HG03457 (cell line): ENCODE measurements at regions not wholly inside any gene's neighbourhood (a gene's known extent, or its start where the extent isn't known, plus 50 kb on each side); places are given as distances from the start of the nearest gene placed in this dataset.

Experiments used
- ATAC-seq: cut with Tn5 transposase; IDR thresholded peaks from one replicate; pipeline ENCODE4 v1.9.1; 2021; ENCODE audit warnings: moderate number of reproducible peaks; ENCODE audit not compliant: unreplicated experiment

DNA sequence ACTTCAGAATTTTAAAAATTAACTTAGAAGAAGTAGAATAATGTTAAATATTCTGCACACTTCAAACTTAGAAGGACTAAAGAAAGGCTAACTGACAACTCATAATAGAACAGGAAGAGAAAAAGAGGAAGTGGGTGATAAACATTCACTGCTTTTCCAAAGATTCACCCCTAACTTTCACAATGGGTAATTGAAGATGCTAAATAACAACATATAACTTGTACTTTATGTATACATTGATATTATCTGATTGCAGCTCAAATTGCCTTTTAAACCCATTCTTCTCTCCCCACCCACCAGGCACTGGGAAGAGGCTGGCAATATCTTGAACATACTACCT lies 376.6 kb downstream of the EFNA5 start:
- peak; percentile 60 for ATAC-seq

DNA sequence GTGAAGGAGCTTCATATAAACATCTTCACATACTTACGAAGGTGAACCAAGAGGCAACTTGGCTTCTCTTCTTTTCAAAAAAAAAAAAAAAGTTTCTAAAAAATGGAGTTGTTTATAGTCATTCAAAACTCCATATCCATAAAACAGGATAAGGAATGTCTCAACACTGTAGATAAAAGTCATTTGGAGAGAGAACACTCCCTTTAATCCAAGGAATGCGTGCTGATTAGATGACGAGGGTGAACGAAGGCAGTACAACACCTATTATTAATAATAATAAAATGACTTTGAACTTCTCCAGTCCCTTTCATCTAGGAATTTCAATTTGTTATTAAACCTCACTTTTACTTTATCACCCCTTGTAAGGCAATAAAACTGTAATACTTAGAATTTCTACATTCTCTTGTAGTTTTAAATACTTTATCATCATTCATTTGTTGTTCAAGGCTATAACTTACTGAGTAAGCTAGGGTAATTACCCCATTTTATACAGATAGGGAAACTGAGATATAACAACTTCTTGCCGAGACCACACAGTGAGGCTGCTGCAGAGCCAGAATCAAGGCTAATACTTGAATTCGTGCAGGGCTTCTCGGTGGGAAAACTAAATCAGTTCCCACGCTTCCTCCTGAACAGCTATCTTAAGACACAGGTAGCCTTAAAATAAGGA lies 377.1 kb downstream of the EFNA5 start:
- no peak for ATAC-seq

DNA sequence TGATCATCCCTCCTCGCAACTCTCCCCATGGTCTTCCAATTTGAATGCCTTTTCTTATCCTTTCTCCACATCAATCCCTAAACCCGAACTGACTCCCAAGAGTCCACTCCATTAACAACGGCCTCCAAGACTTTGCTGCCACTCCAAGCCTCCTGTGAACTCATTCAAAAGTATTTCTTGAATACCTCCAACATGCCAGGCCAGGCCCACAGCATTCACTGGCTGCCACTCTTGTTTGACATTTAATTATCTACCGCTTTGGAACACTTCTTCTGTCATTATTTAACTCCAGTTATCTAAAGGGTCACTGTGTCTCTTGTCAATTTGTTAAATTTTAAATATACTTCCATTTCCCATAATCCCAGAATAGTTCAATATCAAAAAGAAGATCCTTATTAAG lies 378.9 kb downstream of the EFNA5 start:
- ATAC-seq, result no peak

DNA sequence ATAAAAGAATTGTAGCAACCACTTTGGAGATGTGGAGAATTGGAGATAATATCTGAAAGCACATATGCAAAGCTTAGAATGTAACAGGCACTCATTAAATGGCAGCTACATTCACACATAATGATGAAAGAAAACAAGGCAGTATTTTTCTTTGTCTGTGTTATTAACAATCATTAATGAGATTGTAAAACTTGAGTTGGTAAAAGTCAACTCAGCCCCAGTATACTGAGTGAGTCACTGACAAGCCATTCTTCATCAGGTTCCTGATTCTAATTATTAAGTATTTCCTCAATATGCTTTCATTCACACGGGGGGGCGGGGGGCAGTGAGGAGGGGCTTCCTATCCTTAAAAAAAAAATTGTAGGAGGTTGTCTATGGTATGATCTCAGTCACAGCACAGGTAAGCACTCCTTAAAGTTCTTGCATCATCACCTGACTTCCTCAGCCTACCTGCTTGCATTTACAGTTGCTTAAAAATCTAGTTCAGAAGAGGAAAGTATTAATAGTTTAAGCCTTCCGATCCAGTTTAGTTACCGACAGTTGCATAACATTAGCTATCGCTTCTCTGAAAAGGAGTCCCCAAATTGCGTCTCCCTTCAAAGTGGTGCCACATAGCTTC lies 379.8 kb downstream of the EFNA5 start:
- no peak for ATAC-seq

DNA sequence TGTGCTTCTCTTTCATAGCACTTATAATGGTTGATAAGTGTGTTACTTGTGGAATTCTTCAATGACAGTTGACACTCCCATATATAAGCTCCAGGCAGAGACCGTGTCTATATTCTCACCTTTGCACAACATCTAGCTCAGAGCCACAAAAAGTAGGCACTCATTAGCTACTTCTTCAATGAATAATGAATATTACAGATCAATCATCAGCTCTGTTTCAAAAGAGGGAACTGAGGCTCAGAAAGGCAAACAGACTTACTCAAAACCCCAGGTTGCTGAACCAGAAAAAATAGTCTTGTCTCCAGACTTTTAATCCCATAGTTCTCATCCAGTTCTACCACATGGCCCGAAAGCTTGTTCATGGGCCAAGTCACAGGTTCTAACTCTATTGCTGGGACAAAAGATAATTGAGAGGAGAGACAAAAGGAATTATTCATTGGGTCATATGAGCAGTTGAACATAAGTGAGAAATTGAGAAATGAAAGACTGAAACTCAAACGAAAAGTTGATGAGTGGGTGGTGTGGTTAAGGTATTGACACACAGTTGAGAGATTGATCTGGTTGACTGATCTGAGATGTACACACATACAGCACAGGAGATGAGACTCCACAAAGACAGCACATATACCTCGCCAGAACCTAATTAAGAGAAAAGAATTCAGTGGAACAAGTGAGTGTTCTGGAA lies 381.6 kb downstream of the EFNA5 start:
- peak; percentile 85 for ATAC-seq

DNA sequence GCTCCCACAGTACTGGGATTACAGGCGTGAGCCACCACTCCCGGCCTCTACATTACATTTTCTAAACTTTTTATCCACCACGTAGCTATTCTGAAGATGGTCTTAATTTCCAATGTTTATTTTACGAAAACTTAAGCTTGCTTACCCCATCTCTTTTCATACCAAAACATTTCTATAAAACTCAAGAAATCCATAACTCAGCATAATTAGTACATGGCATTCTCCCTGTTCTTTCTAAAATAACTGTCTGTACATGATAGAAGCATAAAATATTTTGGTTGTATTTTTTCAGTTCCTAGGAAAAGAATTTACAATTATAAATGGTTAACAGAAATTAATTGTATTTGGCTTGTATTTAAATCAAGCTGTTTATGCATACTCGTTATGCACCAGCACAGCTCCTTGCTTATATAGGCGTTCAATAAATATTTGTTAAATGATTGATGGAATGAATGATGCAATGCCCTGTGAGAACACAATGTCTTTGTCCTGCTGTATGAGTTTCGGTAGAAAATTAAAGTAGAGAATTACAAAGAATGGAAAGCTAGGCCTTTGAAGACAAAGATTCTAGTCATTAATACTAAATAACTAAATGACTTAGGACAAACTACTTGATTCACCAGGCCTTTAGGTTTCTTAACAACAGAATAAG lies 384.2 kb downstream of the EFNA5 start:
- no peak for ATAC-seq

DNA sequence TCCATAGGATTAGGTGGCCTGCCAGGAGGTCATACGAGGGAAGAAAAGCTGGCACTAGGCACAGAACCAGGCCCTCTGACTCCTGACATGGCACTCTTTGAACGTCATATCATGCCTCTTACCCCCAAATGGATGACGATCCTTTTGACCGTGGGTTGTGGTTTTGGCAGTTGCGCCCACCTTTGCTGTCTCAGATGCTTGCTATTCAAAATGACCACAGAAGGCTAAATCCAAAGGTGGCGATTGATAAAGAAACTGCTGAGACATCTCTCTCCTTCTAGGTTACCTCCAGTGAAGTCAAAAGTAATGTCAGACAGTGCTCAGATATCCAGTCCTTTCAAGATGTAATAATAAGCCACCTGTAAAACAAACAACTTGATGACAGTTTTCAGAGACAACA lies 385.0 kb downstream of the EFNA5 start:
- no peak for ATAC-seq

DNA sequence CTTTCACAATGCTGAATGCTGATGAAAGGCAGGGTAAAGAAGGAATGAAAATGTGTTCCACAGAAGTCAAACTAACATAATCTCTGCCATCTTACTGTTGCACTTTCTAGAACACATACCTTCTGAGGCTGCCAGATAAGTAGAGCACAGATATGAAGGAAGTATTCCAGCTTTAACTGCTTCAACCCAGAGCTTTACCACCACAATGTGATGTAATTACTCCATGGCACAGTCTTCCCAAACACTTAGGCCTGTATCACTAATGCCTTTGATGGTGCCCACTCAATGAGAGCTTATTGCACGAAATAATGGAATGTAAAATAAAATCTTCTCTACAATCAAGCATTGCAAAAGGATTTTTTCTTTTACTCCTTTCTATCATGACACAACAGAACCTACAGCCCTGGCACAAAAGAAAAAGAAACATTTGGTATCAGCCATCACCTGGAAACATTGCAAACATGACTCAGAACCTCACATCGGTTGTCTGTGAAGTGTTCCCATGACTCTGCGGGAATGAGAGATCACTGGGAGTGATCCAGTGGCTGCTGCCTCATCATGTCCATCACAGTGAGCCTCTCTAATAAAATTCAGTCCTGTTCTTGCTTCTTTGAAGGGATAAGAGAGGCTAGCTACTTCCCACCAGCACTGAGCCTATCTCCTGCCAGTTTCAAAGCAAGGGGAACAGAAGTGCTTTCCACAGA lies 385.8 kb downstream of the EFNA5 start:
- no peak for ATAC-seq

DNA sequence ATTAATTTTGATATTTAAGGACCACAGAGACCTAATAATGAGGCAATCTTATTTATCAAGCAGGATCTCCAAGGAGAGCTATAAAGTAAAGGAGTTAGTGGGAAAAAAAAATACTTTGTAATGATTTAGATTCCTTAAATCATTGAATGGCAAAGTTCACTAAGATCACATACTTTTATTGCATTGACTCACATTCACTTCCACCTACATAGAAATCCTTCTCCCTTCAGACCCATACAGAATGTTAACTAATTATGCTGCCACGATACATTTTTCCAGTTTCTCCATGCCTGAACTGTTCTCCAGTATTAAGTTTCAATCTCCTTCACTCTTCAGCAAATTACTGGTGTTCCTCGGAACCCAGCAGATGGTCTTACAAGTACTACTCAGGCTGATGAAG lies 388.7 kb downstream of the EFNA5 start:
- ATAC-seq, result no peak

DNA sequence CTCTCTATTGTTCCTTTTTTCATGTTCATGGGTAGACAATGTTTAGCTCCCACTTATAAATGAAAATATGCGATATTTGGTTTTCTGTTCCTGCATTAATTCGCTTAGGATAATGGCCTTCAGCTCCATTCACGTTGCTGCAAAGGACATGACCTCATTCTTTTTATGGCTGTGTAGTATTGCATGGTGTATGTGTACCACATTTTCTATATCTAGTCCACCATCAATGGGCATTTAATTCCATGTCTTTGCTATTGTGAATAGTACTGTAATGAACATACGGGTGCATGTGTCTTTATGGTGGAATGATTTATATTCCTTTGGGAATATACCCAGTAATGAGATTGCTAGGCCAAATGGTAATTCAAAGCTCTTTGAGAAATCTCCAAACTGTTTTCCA lies 392.0 kb downstream of the EFNA5 start:
- ATAC-seq, result no peak

DNA sequence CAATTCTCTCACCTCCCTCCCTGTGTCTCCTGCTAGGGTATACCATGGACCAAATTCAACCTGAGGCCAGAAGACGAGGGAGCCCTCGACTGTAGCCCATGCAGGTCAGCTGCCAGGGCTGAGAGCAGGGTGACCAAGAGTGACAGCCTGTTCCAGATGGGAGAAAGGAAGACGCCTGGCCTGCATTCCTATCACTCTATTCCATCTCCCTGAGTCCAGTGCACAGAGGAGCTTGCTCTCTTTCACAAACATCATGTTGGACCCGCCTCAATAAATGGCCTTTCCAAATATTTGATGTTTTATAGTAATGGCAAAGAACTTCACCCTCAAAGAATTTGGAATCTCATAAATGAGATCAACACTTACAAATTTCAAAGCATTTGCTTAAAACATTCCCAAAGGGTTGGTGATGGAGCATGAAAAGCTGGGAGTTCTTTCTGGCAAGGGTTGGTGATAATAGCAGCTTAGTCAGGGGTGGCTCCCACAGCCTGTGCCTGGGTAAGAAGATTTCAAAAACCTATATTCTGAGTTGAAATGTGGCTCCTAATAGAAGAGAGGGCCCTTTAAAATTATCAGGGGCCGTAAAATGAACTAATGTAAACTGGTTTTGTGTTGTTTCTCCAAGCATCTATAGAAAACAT lies 393.1 kb downstream of the EFNA5 start:
- no peak for ATAC-seq

DNA sequence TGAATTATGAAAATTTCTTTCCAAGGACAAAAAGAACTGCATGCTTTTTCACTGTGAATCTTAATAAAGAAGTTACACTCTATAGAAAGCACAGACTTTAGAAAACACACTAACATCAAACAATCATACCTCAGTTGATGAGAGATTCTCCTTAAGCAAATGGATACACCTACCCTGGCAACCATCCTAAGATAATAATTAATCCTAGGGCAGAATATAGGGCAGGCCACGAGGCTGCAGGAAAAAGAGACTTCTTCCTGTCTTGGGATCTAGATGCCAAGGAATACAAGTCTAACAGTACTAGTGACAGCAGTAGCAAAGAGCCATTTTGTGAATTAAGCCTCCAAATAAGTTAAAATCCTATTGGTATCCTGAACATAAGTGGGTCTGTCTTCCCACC lies 395.4 kb downstream of the EFNA5 start:
- no peak for ATAC-seq

DNA sequence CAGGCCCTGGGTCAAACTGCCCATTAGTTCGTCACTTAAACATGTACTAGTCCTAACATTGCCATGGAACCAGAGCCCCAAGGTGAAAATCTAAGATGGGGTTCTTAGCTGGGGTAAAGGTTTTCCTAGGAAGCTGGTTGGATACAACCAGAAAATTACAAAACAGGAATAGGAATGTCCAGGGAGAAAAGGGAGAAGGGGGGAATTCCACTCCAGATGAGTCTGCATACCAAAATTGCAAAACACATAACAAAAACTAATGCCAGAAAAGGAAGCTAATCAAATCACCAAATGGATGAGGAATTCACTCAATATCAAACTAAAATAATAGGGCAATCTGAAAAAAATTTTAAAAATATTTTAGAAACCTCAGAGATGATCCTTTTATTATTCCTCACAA lies 396.2 kb downstream of the EFNA5 start:
- no peak for ATAC-seq

DNA sequence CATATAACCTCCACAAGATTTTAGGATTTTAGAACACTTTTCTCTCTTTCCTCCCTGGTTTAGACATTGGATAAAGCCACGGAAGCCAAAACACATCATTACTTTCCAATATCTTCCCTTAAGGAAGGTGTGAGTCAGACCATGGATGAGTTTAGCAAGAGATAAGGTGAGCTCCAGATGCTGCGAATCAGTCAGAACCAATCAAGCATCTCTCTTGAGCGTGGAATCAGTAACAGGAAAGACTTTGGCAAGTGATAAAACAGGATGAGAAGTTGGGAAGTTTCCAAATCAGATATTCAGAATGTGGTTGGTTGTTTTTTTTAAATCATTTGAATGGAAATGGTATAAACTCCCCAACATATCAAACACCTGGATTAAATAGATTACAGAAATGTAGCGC lies 397.8 kb downstream of the EFNA5 start:
- ATAC-seq, result no peak

DNA sequence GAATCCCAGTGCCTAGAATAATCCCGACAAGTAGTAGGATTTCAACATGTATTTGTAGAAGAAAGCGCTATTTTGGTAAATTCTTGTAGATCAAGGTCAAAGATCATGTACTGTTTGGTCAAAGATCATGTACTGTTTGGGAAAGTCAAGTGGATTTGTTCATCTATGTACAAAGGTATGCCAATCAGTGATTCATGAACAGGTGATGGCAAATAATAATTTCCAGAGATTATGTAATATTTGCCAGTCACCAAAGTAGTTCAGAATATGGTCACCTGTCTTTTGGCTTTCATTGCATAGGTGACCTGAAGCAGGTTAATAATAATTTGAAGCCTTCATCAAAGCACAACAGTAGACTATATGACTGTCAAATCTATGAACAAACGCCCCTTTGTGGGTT lies 398.2 kb downstream of the EFNA5 start:
- no peak for ATAC-seq

DNA sequence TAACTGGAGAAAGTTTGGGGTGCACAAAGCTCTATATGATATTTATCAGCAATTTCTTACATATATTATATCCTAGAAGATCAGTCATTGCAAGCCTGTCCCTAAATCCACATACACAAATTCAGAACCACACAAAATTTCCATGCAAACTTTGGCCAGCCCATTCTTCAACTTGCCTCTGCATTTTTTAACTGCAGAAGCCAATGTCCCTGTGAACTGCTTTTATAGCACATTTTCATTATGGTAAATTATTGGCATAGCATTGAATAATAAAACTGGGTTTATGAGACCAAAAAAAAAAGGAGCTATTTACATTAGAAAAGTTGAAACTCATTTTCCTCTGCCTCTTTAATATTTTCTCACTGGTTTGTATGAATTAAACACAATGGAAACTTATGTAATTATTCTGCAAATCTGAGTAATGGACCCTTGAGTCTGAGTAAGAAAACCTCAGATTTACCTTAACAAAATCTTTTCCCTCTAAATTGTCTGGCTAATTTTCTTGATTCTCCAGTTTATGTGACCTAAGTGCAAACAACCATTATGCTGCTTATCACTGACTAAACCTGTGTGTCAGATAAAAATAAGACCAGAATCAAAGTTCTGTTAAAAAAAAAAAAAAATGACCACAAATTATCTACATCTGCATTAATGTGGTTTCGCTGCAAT lies 398.9 kb downstream of the EFNA5 start:
- ATAC-seq, result no peak

DNA sequence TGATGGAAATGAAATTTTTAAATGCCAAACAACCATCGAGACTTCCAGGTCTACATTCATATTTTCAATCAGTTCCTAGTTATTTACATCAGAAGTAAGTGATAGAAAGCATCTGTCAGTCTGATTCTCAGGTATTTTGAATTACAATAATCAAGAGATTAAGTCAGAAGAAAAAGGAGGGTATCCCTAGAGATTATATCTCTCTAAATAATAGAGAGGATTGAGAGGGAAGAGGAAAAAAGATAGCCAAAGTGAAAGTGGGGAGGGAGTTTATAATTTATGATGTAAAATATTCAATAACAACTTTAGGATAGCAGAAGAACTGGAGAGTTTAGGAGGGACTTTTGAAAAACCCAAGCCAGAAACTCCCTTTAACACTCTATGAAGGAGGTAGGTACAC lies 400.2 kb downstream of the EFNA5 start:
- ATAC-seq, result no peak

DNA sequence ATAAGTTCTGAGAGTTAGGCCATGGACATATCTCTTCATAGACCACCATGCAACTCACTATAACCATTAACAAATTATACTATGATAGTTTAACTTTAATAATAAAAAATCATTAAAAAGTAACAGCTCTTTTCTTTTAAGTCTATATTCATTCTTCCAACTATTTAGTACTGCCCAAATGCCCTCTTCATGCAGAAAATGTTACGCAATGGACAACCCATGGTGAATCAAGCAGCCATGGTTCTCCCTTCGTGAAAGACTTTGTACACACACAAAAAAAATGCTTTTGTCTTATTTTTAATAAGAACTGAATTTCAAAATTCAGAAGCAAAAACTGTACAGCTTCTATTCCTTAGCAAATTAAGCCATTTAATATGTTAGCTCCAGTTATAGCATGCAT lies 401.1 kb downstream of the EFNA5 start:
- ATAC-seq, result no peak

DNA sequence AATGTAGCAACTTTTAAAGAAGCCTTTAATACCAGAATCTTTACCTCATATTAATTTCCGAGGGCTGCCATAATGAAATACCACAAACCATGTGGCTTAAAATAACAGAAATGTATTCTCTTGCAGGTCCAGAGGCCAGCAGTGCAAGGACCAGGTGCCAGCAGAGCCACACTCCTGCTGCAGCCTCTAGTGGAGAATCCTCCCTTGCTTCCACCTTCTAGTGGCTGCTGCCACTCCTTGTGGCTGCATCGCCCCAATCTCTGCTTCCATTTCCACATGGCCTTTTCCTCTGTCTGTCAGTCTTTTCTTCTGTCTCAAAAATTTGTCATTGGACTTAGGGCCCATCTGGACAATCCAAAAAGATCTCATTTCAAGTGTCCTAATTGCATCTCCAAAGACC lies 401.5 kb downstream of the EFNA5 start:
- no peak for ATAC-seq

DNA sequence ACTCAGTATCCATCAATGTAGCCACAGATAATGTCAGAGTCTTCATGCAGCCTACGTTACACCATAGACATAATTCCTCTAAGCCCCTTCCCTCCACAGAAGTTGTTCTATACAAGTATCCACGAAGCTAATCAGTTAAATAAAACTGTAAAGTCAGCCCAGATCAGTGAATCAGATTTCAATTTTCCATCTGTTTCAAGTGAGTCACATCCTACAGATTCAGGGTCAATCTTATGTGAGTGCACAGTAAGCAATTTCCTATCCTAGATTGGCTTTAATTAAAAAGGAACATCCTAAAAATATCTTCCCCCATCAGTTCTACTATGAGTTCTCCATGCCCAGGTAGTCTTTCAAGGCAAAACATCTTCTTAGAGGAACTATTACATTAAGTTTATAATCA lies 402.5 kb downstream of the EFNA5 start:
- no peak for ATAC-seq

DNA sequence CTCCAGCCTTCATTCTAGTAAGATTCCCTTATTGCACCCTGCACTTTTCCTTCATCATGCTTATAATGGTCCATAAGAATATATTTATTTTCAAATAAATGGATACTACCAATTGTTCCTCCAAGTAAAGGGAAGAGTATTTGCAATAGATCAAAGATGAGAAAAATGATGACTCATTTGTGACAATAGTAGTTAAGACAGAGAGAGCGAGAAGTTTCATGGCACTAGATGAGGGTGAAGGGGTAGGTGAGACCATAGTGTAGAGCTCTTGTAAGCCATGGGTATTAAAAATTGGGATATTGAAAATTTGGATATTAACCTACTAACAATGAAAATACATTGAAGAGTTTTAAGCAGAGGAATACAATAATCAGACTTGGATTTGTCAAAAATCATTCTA lies 404.6 kb downstream of the EFNA5 start:
- no peak for ATAC-seq
